ENCODE measurements at regions not wholly inside any gene's neighbourhood (a gene's known extent, or its start where the extent isn't known, plus 50 kb on each side); places are given as distances from the start of the nearest gene placed in this dataset.

GRCh38 chr11:71064702-71065515 lies 187.5 kb downstream of the SHANK2 start:
- Histone ChIP-seq H2AFZ (ENCODE audit: low read length) (no peak overlapping the region), H3K79me2 (ENCODE audit: low read length) (no peaks in the 10 kb centered on the region), H3K27me3 (ENCODE audit: low read length) (no peaks in the 10 kb centered on the region), H3K4me3 (ENCODE audit: low read length) (no peak overlapping the region), H3K27ac (ENCODE audit: low read length) (no peak overlapping the region), H3K4me2 (ENCODE audit: low read depth, low read length, poor library complexity, severe bottlenecking) (no peak overlapping the region), H3K9me3 (ENCODE audit: low read length) (no peaks in the 10 kb centered on the region), H3K4me1 (ENCODE audit: low read length) (no peaks in the 10 kb centered on the region), H3K9ac (ENCODE audit: low read length) (no peak overlapping the region), H4K20me1 (ENCODE audit: insufficient read depth, low read depth, low read length) (no peaks in the 10 kb centered on the region), H3K36me3 (ENCODE audit: insufficient read depth, low read length) (no peaks in the 10 kb centered on the region), H3K9me2 (replicated peaks; ENCODE audit: insufficient read depth, low read length) (no peaks in the 10 kb centered on the region)
- DNase-seq, result no peak

- H3K9ac ChIP-seq (ENCODE audit: low read length), result no peak overlapping the region
- no peak overlapping the region for H2AFZ ChIP-seq (ENCODE audit: low read length)
- no peak overlapping the region for H3K4me3 ChIP-seq (ENCODE audit: low read length)
- H3K27ac ChIP-seq (ENCODE audit: low read length), result no peak overlapping the region
- DNase-seq, result no peak
- no peaks in the 10 kb centered on the region for H4K20me1 ChIP-seq (ENCODE audit: insufficient read depth, low read depth, low read length)
- H3K9me3 ChIP-seq (ENCODE audit: low read length), result no peaks in the 10 kb centered on the region
- no peaks in the 10 kb centered on the region for H3K9me2 ChIP-seq (replicated peaks; ENCODE audit: insufficient read depth, low read length)
- H3K27me3 ChIP-seq (ENCODE audit: low read length), result no peaks in the 10 kb centered on the region
- no peaks in the 10 kb centered on the region for H3K36me3 ChIP-seq (ENCODE audit: insufficient read depth, low read length)
- no peaks in the 10 kb centered on the region for H3K79me2 ChIP-seq (ENCODE audit: low read length)
- H3K4me1 ChIP-seq (ENCODE audit: low read length), result no peaks in the 10 kb centered on the region
- H3K4me2 ChIP-seq (ENCODE audit: low read depth, low read length, poor library complexity, severe bottlenecking), result no peak overlapping the region
Measured at GRCh38 chr11:71064183-71064582, 188.2 kb downstream of the SHANK2 start.

GRCh38 chr11:71063129-71063528 lies 189.2 kb downstream of the SHANK2 start:
- H2AFZ ChIP-seq (ENCODE audit: low read length), result no peak overlapping the region
- H3K4me1 ChIP-seq (ENCODE audit: low read length), result no peaks in the 10 kb centered on the region

GRCh38 chr11:71062199-71062598 lies 190.2 kb downstream of the SHANK2 start:
- Histone ChIP-seq H3K4me3 (ENCODE audit: low read length) (no peak overlapping the region), H3K36me3 (ENCODE audit: insufficient read depth, low read length) (no peaks in the 10 kb centered on the region), H4K20me1 (ENCODE audit: insufficient read depth, low read depth, low read length) (no peaks in the 10 kb centered on the region), H3K27ac (ENCODE audit: low read length) (no peak overlapping the region), H3K9ac (ENCODE audit: low read length) (no peak overlapping the region), H2AFZ (ENCODE audit: low read length) (no peak overlapping the region), H3K4me2 (ENCODE audit: low read depth, low read length, poor library complexity, severe bottlenecking) (no peak overlapping the region), H3K27me3 (ENCODE audit: low read length) (no peaks in the 10 kb centered on the region), H3K79me2 (ENCODE audit: low read length) (no peaks in the 10 kb centered on the region), H3K9me2 (replicated peaks; ENCODE audit: insufficient read depth, low read length) (no peaks in the 10 kb centered on the region), H3K9me3 (ENCODE audit: low read length) (no peaks in the 10 kb centered on the region), H3K4me1 (ENCODE audit: low read length) (no peaks in the 10 kb centered on the region)
- DNase-seq, result no peak

More at GRCh38 chr11:71063129-71063528, 189.2 kb downstream of the SHANK2 start:
- Histone ChIP-seq H3K27ac (ENCODE audit: low read length) (no peak overlapping the region), H3K4me2 (ENCODE audit: low read depth, low read length, poor library complexity, severe bottlenecking) (no peak overlapping the region), H3K36me3 (ENCODE audit: insufficient read depth, low read length) (no peaks in the 10 kb centered on the region), H3K79me2 (ENCODE audit: low read length) (no peaks in the 10 kb centered on the region), H3K27me3 (ENCODE audit: low read length) (no peaks in the 10 kb centered on the region), H3K9me3 (ENCODE audit: low read length) (no peaks in the 10 kb centered on the region), H4K20me1 (ENCODE audit: insufficient read depth, low read depth, low read length) (no peaks in the 10 kb centered on the region), H3K9me2 (replicated peaks; ENCODE audit: insufficient read depth, low read length) (no peaks in the 10 kb centered on the region), H3K4me3 (ENCODE audit: low read length) (no peak overlapping the region), H3K9ac (ENCODE audit: low read length) (no peak overlapping the region)
- DNase-seq, result no peak

GRCh38 chr11:71060391-71060791 lies 192.0 kb downstream of the SHANK2 start:
- H3K4me3 ChIP-seq (ENCODE audit: low read length), result no peak overlapping the region
- no peak overlapping the region for H3K27ac ChIP-seq (ENCODE audit: low read length)
- DNase-seq, result no peak
- H3K4me2 ChIP-seq (ENCODE audit: low read depth, low read length, poor library complexity, severe bottlenecking), result no peak overlapping the region
- H3K9me2 ChIP-seq (replicated peaks; ENCODE audit: insufficient read depth, low read length), result no peaks in the 10 kb centered on the region
- no peaks in the 10 kb centered on the region for H4K20me1 ChIP-seq (ENCODE audit: insufficient read depth, low read depth, low read length)
- no peaks in the 10 kb centered on the region for H3K9me3 ChIP-seq (ENCODE audit: low read length)
- H3K9ac ChIP-seq (ENCODE audit: low read length), result no peak overlapping the region
- no peaks in the 10 kb centered on the region for H3K79me2 ChIP-seq (ENCODE audit: low read length)
- H3K4me1 ChIP-seq (ENCODE audit: low read length), result no peaks in the 10 kb centered on the region
- no peaks in the 10 kb centered on the region for H3K36me3 ChIP-seq (ENCODE audit: insufficient read depth, low read length)
- no peak overlapping the region for H2AFZ ChIP-seq (ENCODE audit: low read length)
- H3K27me3 ChIP-seq (ENCODE audit: low read length), result no peaks in the 10 kb centered on the region

- no peak overlapping the region for H3K27ac ChIP-seq (ENCODE audit: low read length)
- H3K4me2 ChIP-seq (ENCODE audit: low read depth, low read length, poor library complexity, severe bottlenecking), result no peak overlapping the region
- H2AFZ ChIP-seq (ENCODE audit: low read length), result no peak overlapping the region
- no peaks in the 10 kb centered on the region for H3K79me2 ChIP-seq (ENCODE audit: low read length)
- DNase-seq, result no peak
- H3K4me1 ChIP-seq (ENCODE audit: low read length), result no peaks in the 10 kb centered on the region
- no peaks in the 10 kb centered on the region for H3K9me2 ChIP-seq (replicated peaks; ENCODE audit: insufficient read depth, low read length)
- no peaks in the 10 kb centered on the region for H3K9me3 ChIP-seq (ENCODE audit: low read length)
- H3K27me3 ChIP-seq (ENCODE audit: low read length), result no peaks in the 10 kb centered on the region
- no peaks in the 10 kb centered on the region for H4K20me1 ChIP-seq (ENCODE audit: insufficient read depth, low read depth, low read length)
- no peaks in the 10 kb centered on the region for H3K36me3 ChIP-seq (ENCODE audit: insufficient read depth, low read length)
- H3K4me3 ChIP-seq (ENCODE audit: low read length), result no peak overlapping the region
- no peak overlapping the region for H3K9ac ChIP-seq (ENCODE audit: low read length)
Measured at GRCh38 chr11:71059662-71060061, 192.7 kb downstream of the SHANK2 start.

GRCh38 chr11:71055925-71056324 lies 196.5 kb downstream of the SHANK2 start:
- Histone ChIP-seq H2AFZ (ENCODE audit: low read length) (no peak overlapping the region), H3K9me2 (replicated peaks; ENCODE audit: insufficient read depth, low read length) (no peaks in the 10 kb centered on the region), H3K79me2 (ENCODE audit: low read length) (no peaks in the 10 kb centered on the region), H3K4me3 (ENCODE audit: low read length) (no peak overlapping the region), H3K36me3 (ENCODE audit: insufficient read depth, low read length) (no peaks in the 10 kb centered on the region), H3K9me3 (ENCODE audit: low read length) (no peaks in the 10 kb centered on the region), H3K4me2 (ENCODE audit: low read depth, low read length, poor library complexity, severe bottlenecking) (no peak overlapping the region), H3K27me3 (ENCODE audit: low read length) (no peaks in the 10 kb centered on the region), H3K9ac (ENCODE audit: low read length) (no peak overlapping the region), H4K20me1 (ENCODE audit: insufficient read depth, low read depth, low read length) (no peaks in the 10 kb centered on the region), H3K27ac (ENCODE audit: low read length) (no peak overlapping the region), H3K4me1 (ENCODE audit: low read length) (no peaks in the 10 kb centered on the region)
- no peak for DNase-seq
